ENCODE measurements at regions not wholly inside any gene's neighbourhood (a gene's known extent, or its start where the extent isn't known, plus 50 kb on each side); places are given as distances from the start of the nearest gene placed in this dataset.

DNA sequence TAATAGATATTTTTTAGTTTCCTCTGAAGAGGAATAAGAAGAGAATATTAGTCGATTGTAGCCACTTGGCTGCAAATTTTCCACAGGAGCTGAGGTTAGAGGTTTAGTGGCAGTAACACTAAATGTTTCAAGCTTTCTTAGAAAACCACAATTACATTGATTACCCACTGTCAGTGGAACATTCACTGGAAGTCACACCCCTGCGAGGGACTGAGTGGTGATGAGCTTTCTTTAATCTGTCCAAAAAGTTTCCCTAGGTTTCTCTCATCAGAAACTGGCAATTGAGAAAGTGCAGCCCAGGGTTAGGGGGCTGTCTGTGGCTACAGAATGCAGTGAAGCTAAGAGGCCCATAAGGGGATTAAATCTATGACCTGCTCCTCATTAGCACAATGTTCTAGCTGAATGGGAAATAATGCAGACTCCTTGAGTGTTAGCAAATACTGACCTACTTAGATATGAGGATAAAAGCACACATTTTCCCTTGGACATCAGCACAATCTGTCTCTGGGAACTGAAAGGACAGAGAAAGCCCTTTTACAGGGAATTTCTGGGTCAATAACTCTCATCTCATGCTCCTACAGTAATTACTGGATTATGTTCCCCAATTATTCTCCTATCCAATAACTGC, 189.5 kb downstream of the FAM76B start:
- TF ChIP-seq, protein P1, sequence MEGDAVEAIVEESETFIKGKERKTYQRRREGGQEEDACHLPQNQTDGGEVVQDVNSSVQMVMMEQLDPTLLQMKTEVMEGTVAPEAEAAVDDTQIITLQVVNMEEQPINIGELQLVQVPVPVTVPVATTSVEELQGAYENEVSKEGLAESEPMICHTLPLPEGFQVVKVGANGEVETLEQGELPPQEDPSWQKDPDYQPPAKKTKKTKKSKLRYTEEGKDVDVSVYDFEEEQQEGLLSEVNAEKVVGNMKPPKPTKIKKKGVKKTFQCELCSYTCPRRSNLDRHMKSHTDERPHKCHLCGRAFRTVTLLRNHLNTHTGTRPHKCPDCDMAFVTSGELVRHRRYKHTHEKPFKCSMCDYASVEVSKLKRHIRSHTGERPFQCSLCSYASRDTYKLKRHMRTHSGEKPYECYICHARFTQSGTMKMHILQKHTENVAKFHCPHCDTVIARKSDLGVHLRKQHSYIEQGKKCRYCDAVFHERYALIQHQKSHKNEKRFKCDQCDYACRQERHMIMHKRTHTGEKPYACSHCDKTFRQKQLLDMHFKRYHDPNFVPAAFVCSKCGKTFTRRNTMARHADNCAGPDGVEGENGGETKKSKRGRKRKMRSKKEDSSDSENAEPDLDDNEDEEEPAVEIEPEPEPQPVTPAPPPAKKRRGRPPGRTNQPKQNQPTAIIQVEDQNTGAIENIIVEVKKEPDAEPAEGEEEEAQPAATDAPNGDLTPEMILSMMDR (IDR thresholded peaks at IDR 0.05; ENCODE audit: poor library complexity) = no peak
- no peak for TF ChIP-seq EZH2 (IDR thresholded peaks at IDR 0.05; ENCODE audit: borderline replicate concordance)
